ENCODE measurements at regions not wholly inside any gene's neighbourhood (a gene's known extent, or its start where the extent isn't known, plus 50 kb on each side); places are given as distances from the start of the nearest gene placed in this dataset.
A peak's percentile ranks its signal among the peaks of the same experiment; 100 is the strongest.
"Not testable (repeated sequence)": the region's sequence is repeated elsewhere in the genome, so short reads cannot be mapped to it uniquely, and the experiment has no call there.

- not testable (repeated sequence) for H3K4me1 Mint-ChIP-seq, H3K9me3 Mint-ChIP-seq, ATAC-seq
Measured at GRCh38 chr9:66207914-66208313, 471.0 kb downstream of the FOXD4L4 start.

GRCh38 chr9:66244763-66245162 is 507.8 kb downstream of the FOXD4L4 start:
- H3K27me3 ChIP-seq (ENCODE audit: control insufficient read depth, insufficient read depth, low read length); ATAC-seq; H3K36me3 ChIP-seq (ENCODE audit: control insufficient read depth, insufficient read depth, low read length); DNase-seq; H3K9me3 Mint-ChIP-seq; H3K27ac Mint-ChIP-seq; H3K4me3 Mint-ChIP-seq; H3K4me1 ChIP-seq (ENCODE audit: control insufficient read depth, insufficient read depth, low read length); H3K4me3 ChIP-seq (ENCODE audit: low read length); H3K36me3 Mint-ChIP-seq; H3K4me1 Mint-ChIP-seq; intact Hi-C loops (cut with micrococcal nuclease); H3K27me3 Mint-ChIP-seq (ENCODE audit: low read depth in 2 of 2); H3K9me3 ChIP-seq (ENCODE audit: control insufficient read depth, insufficient read depth, low read length); H3K27ac ChIP-seq (ENCODE audit: low read length): not testable (repeated sequence)
- WGBS (ENCODE audit: insufficient coverage): 40% methylated on average over 1 of the region's 4 CpGs

More at GRCh38 chr9:66207914-66208313, 471.0 kb downstream of the FOXD4L4 start:
- intact Hi-C loops (cut with micrococcal nuclease); H3K27ac ChIP-seq (ENCODE audit: low read length); H3K36me3 ChIP-seq (ENCODE audit: control insufficient read depth, insufficient read depth, low read length); H3K4me3 Mint-ChIP-seq; H3K27me3 Mint-ChIP-seq (ENCODE audit: low read depth in 2 of 2); H3K27ac Mint-ChIP-seq; H3K27me3 ChIP-seq (ENCODE audit: control insufficient read depth, insufficient read depth, low read length); DNase-seq; H3K4me1 ChIP-seq (ENCODE audit: control insufficient read depth, insufficient read depth, low read length); H3K9me3 ChIP-seq (ENCODE audit: control insufficient read depth, insufficient read depth, low read length); H3K36me3 Mint-ChIP-seq; H3K4me3 ChIP-seq (ENCODE audit: low read length): not testable (repeated sequence)
- WGBS (ENCODE audit: insufficient coverage): no CpG with 5 or more reads among the region's 2 CpGs

GRCh38 chr9:66245481-66245880 is 508.5 kb downstream of the FOXD4L4 start:
- ATAC-seq; H3K36me3 ChIP-seq (ENCODE audit: control insufficient read depth, insufficient read depth, low read length); H3K9me3 ChIP-seq (ENCODE audit: control insufficient read depth, insufficient read depth, low read length); H3K27me3 Mint-ChIP-seq (ENCODE audit: low read depth in 2 of 2); H3K9me3 Mint-ChIP-seq; H3K4me1 Mint-ChIP-seq; DNase-seq; H3K4me3 Mint-ChIP-seq; H3K27ac Mint-ChIP-seq; H3K27ac ChIP-seq (ENCODE audit: low read length); H3K36me3 Mint-ChIP-seq; intact Hi-C loops (cut with micrococcal nuclease); H3K27me3 ChIP-seq (ENCODE audit: control insufficient read depth, insufficient read depth, low read length); H3K4me3 ChIP-seq (ENCODE audit: low read length); H3K4me1 ChIP-seq (ENCODE audit: control insufficient read depth, insufficient read depth, low read length): not testable (repeated sequence)
- 75% methylated on average over 1 of the region's 3 CpGs for WGBS (ENCODE audit: insufficient coverage)

- H3K36me3 ChIP-seq (ENCODE audit: control insufficient read depth, insufficient read depth, low read length); H3K27me3 Mint-ChIP-seq (ENCODE audit: low read depth in 2 of 2); H3K4me1 Mint-ChIP-seq; H3K27ac ChIP-seq (ENCODE audit: low read length); H3K27me3 ChIP-seq (ENCODE audit: control insufficient read depth, insufficient read depth, low read length); intact Hi-C loops (cut with micrococcal nuclease); DNase-seq; H3K36me3 Mint-ChIP-seq; H3K9me3 ChIP-seq (ENCODE audit: control insufficient read depth, insufficient read depth, low read length); H3K27ac Mint-ChIP-seq; H3K4me3 Mint-ChIP-seq; ATAC-seq; H3K4me3 ChIP-seq (ENCODE audit: low read length); H3K4me1 ChIP-seq (ENCODE audit: control insufficient read depth, insufficient read depth, low read length); H3K9me3 Mint-ChIP-seq: not testable (repeated sequence)
- WGBS (ENCODE audit: insufficient coverage): 92% methylated on average over 1 of the region's 3 CpGs
Measured at GRCh38 chr9:66257581-66257980, 520.6 kb downstream of the FOXD4L4 start.

GRCh38 chr9:66261576-66261975 is 524.6 kb downstream of the FOXD4L4 start:
- H3K27ac ChIP-seq (ENCODE audit: low read length); H3K36me3 ChIP-seq (ENCODE audit: control insufficient read depth, insufficient read depth, low read length); H3K27me3 Mint-ChIP-seq (ENCODE audit: low read depth in 2 of 2); H3K9me3 Mint-ChIP-seq; H3K27me3 ChIP-seq (ENCODE audit: control insufficient read depth, insufficient read depth, low read length); ATAC-seq; H3K4me1 Mint-ChIP-seq; H3K9me3 ChIP-seq (ENCODE audit: control insufficient read depth, insufficient read depth, low read length); H3K4me1 ChIP-seq (ENCODE audit: control insufficient read depth, insufficient read depth, low read length); DNase-seq; H3K4me3 Mint-ChIP-seq; H3K27ac Mint-ChIP-seq; H3K36me3 Mint-ChIP-seq; H3K4me3 ChIP-seq (ENCODE audit: low read length); intact Hi-C loops (cut with micrococcal nuclease): not testable (repeated sequence)
- WGBS (ENCODE audit: insufficient coverage): 83% methylated on average over 2 of the region's 4 CpGs

GRCh38 chr9:66263621-66264020 is 526.7 kb downstream of the FOXD4L4 start:
- H3K27me3 Mint-ChIP-seq (ENCODE audit: low read depth in 2 of 2); ATAC-seq; H3K36me3 Mint-ChIP-seq; H3K4me3 Mint-ChIP-seq; H3K27ac Mint-ChIP-seq; H3K4me3 ChIP-seq (ENCODE audit: low read length); H3K27ac ChIP-seq (ENCODE audit: low read length); H3K4me1 Mint-ChIP-seq; H3K36me3 ChIP-seq (ENCODE audit: control insufficient read depth, insufficient read depth, low read length); H3K27me3 ChIP-seq (ENCODE audit: control insufficient read depth, insufficient read depth, low read length); H3K9me3 ChIP-seq (ENCODE audit: control insufficient read depth, insufficient read depth, low read length); H3K4me1 ChIP-seq (ENCODE audit: control insufficient read depth, insufficient read depth, low read length); H3K9me3 Mint-ChIP-seq; intact Hi-C loops (cut with micrococcal nuclease): not testable (repeated sequence)
- 93% methylated on average over 12 of the region's 17 CpGs for WGBS (ENCODE audit: insufficient coverage)
- peak in 1 of 2 donors; percentile 0 for DNase-seq

GRCh38 chr9:66264786-66265185 is 527.8 kb downstream of the FOXD4L4 start:
- intact Hi-C loops (cut with micrococcal nuclease); H3K36me3 Mint-ChIP-seq: not testable (repeated sequence)

GRCh38 chr9:66266202-66266601 is 529.3 kb downstream of the FOXD4L4 start:
- peak in 1 of 2 donors; percentile 5 for DNase-seq
- H3K27me3 ChIP-seq (ENCODE audit: control insufficient read depth, insufficient read depth, low read length); H3K4me1 Mint-ChIP-seq; H3K36me3 Mint-ChIP-seq; intact Hi-C loops (cut with micrococcal nuclease); H3K27ac Mint-ChIP-seq; H3K27ac ChIP-seq (ENCODE audit: low read length); ATAC-seq; H3K36me3 ChIP-seq (ENCODE audit: control insufficient read depth, insufficient read depth, low read length); H3K9me3 ChIP-seq (ENCODE audit: control insufficient read depth, insufficient read depth, low read length); H3K27me3 Mint-ChIP-seq (ENCODE audit: low read depth in 2 of 2); H3K9me3 Mint-ChIP-seq; H3K4me3 ChIP-seq (ENCODE audit: low read length); H3K4me1 ChIP-seq (ENCODE audit: control insufficient read depth, insufficient read depth, low read length): not testable (repeated sequence)
- 46% methylated on average over 5 of the region's 19 CpGs for WGBS (ENCODE audit: insufficient coverage)
- H3K4me3 Mint-ChIP-seq: peak overlapping the region; percentile 60

More at GRCh38 chr9:66264786-66265185, 527.8 kb downstream of the FOXD4L4 start:
- DNase-seq; H3K4me1 Mint-ChIP-seq; H3K27me3 ChIP-seq (ENCODE audit: control insufficient read depth, insufficient read depth, low read length); H3K4me1 ChIP-seq (ENCODE audit: control insufficient read depth, insufficient read depth, low read length); H3K9me3 ChIP-seq (ENCODE audit: control insufficient read depth, insufficient read depth, low read length); H3K9me3 Mint-ChIP-seq; H3K27me3 Mint-ChIP-seq (ENCODE audit: low read depth in 2 of 2); H3K27ac ChIP-seq (ENCODE audit: low read length); H3K4me3 Mint-ChIP-seq; H3K4me3 ChIP-seq (ENCODE audit: low read length); ATAC-seq; H3K36me3 ChIP-seq (ENCODE audit: control insufficient read depth, insufficient read depth, low read length); H3K27ac Mint-ChIP-seq: not testable (repeated sequence)
- WGBS (ENCODE audit: insufficient coverage): 85% methylated on average over 17 of the region's 24 CpGs
